ENCODE measurements at regions not wholly inside any gene's neighbourhood (a gene's known extent, or its start where the extent isn't known, plus 50 kb on each side); places are given as distances from the start of the nearest gene placed in this dataset.
"Not testable (repeated sequence)": the region's sequence is repeated elsewhere in the genome, so short reads cannot be mapped to it uniquely, and the experiment has no call there.

DNA sequence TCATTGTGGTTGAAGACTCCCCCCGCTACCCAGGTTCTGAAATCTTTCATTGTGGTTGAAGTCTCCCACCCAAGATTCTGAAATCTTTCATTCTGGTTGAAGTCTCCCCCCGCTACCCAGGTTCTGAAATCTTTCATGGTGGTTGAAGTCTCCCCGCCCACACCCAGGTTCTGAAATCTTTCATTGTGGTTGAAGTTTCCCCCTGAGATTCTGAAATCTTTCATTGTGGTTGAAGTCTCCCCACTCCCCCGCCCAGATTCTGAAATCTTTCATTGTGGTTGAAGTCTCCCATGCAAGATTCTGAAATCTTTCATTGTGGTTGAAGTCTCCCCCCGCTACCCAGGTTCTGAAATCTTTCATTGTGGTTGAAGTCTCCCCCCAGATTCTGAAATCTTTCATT is 916.0 kb downstream of the BRD1 start:
- not testable (repeated sequence) for DNase-seq (ENCODE audit: low spot score)

DNA sequence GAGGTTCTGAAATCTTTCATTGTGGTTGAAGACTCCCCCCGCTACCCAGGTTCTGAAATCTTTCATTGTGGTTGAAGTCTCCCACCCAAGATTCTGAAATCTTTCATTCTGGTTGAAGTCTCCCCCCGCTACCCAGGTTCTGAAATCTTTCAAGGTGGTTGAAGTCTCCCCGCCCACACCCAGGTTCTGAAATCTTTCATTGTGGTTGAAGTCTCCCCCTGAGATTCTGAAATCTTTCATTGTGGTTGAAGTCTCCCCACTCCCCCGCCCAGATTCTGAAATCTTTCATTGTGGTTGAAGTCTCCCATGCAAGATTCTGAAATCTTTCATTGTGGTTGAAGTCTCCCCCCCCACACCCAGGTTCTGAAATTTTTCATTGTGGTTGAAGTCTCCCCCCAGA is 916.6 kb downstream of the BRD1 start:
- not testable (repeated sequence) for DNase-seq (ENCODE audit: low spot score)

DNA sequence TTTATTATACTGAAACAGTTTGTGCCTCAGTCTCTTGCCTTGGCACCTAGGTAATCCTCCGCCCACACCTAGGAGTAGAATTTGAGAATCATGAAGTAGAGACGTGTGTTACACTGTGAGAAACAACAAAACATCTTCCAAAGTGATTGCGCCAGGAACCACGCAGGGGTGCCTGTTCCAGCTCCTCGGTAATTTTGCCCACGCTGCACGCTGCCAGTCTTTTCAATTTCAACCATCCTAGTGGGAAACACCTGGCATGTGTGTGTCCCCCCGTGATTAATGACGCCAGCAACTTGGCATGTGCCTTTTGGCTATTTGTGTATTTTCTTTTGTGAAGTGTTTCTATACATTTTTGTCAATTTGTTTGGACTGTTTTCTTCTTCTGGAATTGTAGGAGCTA is 919.1 kb downstream of the BRD1 start:
- no peak for DNase-seq (ENCODE audit: low spot score)

DNA sequence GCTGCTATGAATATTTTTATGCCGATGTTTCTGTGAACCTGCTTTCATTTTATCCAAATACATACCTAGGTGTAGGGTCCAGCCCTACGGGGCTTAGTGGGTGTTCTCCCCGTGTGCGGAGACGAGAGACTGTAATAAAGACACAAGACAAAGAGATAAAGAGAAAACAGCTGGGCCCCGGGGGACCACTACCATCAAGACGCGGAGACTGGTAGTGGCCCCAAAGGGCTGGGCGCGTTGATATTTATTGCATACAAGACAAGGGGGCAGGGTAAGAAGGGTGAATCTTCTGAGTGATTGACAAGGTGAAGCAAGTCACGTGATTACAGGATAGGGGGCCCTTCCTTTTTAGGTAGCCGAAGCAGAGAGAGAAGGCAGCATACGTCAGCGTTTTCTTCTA is 920.1 kb downstream of the BRD1 start:
- no peak for DNase-seq (ENCODE audit: low spot score)

DNA sequence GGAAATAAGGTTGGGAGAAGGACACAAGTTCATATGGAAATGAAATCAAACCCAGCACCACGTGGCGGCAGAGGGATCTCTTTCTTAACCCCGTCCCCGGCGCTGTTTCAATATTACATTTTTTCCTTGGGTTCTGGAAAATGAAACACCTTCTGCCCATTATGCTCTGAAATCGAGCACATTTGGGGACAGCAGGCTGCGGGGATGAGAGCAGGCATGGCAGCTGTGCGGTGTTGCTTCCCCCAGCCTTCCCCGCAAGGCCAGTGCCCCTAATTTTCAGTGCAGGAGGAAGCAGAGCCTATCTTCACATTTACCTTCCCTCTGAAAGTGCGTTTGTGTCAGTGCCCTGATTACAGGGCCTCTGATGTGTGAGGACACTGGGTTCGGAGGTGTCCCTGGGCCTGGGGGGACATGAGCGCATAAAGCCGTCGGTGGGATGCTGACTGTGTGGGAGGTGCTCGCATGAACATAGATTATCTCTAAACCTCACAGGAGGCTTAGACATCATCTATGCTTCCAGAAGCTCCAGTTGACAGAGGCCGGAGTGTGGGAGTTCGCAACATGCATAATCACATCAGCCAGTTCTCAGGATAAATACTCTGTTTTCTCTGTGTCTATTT is 921.3 kb downstream of the BRD1 start:
- no peak for DNase-seq (ENCODE audit: low spot score)

DNA sequence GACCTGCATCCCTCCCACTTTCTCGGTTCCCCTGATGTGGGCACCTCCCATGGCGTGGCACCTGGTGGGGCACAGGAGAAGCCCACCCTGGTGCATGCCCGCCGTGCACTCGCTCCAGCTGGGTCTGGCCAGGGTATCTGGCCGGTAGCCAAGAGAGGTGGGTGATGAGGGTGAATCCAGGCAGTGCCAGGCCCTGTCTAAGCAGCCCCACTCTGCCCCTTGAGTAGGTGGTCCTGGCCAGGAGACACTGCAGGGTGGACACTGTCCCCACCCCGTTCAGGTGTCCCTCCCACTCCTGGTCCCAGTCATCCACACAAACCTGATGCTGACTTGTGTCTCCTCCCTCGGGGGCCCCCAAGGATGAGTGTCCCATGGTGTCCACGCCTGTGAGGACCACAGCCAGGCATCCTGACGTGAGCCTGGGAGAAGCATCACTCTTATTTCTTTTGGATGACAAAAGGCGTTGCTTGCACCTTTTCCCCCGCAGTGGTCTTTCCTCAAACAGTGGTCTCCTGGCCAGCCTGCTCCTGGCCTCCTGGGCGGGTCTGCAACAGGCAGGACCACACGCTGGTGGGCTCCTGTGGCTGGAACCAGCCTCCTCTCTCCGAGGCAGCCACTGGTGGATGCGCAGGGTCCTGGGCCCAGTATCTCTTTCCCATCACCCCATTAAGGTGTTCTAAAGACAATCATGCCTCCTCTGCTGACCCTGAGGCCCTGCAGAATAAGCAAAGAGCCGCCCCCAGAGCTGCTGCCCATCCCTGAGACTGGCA is 922.3 kb downstream of the BRD1 start:
- no peak for DNase-seq (ENCODE audit: low spot score)

DNA sequence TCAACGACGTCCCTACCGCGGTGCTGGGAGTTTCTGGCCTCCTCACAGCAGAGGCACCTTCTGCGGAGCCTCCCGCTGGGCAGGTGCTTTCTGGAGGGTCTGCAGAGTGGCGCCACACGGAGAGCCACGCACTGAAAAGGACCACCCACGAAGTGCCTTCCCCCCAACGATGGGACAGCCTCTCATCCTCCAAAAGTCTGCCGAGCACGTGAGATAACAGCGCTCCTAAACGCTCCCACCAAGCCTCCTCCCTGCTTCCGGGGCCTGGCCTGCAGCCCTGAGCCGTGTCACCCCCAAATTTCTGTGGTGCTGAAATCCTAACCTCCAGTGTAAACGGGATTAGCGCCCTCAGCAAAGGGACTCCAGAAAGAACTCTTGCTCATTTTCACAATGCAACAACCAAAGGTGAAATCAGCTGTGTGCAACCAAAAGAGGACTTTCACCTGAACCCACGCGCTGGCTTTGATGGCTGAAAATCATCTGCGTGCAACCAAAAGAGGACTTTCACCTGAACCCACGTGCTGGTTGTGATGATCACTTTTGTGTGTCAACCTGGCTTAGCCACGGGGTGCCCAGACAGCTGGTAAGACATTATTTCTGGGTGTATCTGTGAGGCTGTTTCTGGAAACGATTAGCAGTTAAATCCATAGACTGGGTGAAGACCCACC is 924.6 kb downstream of the BRD1 start:
- DNase-seq (ENCODE audit: low spot score) = no peak

DNA sequence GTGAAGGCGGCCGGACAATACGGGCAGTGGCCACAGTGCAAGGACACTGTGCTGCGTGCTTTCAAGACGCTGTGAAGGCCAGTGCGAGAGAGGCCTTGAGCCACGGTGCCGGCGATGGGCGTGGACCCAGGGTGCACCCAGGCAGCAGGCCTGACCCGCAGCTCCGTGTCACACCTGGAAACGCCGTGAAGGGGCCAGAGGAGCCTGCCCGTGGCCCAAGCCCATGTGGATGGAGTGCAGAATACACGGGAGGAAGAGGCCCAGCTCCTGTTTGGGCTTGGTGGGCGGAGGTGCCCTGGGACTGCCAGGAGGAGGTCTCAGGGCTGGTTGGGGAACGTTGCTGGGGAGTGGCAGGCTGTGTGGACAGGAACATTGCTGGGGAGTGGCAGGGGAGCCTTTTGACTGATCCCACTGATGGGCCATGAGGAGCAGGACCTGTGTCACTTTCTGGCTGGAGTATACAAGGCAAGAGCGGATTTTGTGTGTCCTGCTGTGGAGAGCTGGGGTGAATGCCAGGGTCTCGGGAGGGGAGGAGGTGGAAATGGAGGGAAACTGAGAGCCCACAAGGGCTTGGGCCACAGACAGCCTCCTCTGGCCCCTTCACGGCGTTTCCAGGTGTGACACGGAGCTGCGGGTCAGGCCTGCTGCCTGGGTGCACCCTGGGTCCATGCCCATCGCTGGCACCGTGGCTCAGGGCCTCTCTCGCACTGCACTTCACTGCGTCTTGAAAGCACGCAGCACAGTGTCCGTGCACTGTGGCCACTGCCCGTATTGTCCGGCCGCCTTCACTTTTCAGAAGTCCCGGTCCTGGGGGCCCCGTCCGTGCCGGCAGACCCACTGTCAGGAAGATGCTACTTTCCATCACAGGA is 925.4 kb downstream of the BRD1 start:
- DNase-seq (ENCODE audit: low spot score) = no peak

DNA sequence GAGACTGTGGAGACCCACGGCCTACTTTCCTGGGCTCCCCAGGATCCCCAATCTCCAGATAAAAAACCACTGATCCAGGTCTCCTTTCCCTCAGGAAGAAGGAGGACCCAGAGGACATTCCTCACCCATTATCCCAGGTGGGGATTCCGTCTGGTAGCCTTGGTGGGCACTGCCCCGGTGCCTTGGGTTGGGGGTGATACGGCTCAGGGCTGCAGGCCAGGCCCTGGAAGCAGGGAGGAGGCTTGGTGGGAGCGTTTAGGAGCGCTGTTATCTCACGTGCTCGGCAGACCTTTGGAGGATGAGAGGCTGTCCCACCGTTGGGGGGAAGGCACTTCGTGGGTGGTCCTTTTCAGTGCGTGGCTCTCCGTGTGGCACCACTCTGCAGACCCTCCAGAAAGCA is 926.3 kb downstream of the BRD1 start:
- no peak for DNase-seq (ENCODE audit: low spot score)

DNA sequence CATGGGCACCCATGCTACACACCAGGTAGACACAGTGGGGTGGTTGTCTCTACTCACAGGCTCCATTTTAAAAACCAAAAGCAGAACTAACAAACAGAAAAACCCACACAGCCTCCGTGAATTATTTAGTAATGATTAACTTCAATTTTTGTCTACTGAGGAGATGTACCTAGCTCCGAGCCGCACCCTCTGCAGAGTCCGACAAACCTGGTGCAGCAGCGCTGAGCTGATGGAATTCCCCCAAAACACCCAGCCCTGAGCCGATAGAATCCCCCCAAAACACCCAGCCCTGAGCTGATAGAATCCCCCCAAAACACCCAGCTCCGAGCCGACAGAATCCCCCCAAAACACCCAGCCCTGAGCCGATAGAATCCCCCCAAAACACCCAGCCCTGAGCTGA is 927.0 kb downstream of the BRD1 start:
- no peak for DNase-seq (ENCODE audit: low spot score)

DNA sequence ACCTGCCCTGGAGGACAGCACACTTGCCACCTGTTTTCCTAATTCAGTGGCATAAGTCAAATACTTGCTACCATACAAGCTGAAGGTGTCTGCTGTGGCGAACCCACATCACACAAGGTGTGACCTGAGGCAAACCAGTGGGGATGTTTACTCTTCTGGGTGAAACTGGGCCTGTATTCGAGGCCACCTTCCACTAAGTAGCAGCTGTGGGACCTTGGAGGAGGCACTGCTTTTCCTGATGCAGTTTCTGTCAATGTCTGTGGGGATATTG is 927.4 kb downstream of the BRD1 start:
- no peak for DNase-seq (ENCODE audit: low spot score)

DNA sequence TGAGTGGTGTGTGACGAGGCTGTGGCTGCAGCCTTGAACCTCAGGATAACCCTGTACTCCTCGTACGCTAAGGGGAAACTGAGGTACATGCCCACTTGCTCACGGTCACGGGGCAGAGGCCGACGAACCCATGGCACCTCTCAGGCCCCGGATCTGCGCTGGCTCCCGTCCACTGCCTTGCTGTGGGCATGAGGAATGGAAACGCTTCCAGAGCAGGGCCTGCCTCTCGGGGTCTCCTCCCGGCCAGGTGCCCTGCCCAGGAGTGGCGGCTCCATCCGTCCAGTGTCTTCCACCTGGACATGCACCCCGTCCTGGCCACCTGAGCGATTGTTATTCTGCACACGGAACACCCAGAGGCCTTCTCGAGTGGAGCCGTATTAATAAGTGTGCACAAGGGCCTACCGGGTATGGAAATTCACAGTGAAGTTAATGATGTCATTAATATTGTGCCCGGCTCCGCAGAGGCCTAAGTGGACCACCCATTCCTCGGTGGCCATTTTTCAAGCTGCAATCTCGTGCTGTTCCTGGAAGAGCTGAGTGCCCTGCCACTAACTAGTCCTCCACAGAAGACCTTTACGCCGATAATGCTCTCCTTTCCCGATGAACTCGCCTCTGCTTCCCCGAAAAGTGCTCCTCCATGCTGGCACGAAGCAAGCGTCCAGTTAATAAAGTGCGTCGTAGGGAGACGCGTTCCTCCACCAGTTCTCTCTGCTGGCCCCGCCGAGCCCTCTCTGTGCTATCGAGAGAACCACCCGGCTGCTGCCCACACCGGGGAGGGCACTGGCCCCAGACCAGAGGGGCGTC is 927.9 kb downstream of the BRD1 start:
- DNase-seq (ENCODE audit: low spot score) = no peak

DNA sequence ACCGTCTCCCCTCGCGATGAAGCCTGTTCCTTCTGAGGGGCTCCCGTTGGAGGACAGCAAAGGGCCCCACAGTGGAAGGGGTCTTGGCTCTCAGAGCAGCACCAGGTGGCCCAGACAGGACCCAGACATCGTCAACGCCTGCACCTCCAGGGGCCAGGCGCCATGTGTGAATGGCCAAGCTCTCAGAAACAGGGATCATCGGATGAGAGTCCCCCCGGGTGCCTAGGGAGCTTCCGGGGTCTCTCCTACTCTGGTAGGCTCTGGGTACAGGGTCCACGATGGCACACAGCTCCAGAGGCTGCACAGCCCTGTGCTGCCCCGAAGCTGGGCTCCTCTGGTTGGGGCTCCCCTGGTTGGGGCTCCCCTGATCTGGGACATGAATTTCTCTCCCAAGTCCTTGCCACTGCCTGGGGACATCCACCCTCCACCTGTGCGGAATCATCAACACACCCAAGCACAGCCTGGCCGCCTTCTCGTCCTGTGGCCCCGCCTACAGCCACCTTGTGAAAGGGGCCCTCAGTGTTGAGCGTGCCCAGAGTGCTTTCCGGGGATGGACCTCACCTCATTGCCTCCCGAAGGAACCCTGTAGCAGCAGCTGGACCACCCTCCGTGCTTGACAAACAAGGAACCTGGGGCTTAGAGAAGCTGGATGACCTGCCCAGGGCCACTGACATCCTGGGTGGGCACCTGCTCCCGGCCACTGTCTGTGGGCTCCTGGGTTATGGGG is 929.0 kb downstream of the BRD1 start:
- no peak for DNase-seq (ENCODE audit: low spot score)

DNA sequence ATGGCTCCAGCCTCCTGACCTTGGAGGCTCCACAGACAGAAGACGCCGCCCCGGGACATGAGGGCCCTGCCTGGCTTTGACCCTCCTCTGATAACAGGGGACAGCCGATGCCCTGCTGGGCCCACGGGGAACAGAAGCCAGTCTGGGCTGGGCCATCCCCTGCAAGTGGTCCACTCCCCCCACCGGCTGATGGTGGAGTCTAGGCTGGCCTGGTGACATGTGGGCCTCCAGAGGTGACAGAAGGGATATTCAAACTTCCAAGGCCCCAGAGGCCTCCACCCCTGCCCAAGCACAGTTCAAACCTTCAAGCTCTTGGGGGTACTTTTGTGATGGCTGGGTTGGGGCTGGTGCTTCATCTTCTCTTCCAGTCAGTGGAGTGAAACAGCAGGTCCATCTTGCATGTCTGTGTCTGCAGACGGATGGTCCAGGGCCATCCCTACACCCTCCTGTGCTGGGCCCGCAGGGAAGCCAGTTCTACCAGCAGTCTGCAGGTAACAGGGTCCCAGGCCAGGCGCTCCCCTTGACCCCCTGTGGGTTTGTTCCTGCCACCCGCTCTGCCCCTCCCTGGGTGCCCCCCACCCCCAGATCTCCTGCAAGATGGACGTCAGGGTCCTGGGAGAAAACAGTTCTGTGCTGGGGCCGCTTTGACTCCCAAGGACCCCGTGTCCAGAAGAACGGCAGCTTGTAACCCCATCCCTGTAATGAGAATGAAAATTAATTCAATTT is 929.9 kb downstream of the BRD1 start:
- DNase-seq (ENCODE audit: low spot score) = no peak

DNA sequence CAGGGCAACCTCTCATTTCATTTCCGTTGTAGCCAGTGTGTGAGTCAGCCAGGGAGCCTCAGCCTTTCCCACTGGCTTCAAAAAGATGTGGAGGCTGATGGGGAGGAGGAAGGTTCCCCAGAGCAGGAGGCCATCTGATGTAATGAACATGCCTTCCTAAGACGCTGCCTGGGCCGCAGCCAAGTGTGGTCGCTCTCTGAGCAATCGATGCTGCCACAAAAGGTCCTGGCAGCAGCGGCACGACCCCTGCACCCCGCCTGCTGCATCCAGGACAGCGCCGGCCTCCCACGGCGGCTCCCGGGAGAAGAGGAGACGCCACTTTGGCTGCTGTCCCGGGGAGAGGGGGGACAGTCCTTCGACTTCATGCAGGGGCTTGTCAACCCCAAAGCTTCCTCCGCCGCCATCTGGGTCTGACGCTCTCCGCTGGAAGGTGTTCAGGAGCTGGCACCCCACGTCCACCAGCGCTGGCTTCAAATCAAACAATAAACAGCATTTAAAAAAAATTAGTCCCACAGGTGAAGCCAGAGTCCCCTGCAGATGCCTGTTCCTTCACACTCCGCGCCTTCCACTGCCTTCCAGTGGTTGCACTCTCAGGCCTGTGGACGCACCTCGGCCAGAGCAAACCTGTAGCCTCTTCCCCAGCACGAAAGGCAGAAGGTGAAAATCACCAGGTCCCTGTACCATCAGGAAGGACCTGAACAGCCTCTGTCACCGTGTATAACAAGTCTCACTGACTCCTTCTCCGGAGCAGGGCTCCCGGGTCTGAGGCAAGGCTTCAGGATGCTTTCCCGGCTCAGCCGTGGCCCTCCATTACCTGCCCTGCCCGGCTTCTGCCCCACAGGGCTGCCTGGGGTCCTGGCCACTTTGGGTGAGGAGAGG is 930.7 kb downstream of the BRD1 start:
- no peak for DNase-seq (ENCODE audit: low spot score)

DNA sequence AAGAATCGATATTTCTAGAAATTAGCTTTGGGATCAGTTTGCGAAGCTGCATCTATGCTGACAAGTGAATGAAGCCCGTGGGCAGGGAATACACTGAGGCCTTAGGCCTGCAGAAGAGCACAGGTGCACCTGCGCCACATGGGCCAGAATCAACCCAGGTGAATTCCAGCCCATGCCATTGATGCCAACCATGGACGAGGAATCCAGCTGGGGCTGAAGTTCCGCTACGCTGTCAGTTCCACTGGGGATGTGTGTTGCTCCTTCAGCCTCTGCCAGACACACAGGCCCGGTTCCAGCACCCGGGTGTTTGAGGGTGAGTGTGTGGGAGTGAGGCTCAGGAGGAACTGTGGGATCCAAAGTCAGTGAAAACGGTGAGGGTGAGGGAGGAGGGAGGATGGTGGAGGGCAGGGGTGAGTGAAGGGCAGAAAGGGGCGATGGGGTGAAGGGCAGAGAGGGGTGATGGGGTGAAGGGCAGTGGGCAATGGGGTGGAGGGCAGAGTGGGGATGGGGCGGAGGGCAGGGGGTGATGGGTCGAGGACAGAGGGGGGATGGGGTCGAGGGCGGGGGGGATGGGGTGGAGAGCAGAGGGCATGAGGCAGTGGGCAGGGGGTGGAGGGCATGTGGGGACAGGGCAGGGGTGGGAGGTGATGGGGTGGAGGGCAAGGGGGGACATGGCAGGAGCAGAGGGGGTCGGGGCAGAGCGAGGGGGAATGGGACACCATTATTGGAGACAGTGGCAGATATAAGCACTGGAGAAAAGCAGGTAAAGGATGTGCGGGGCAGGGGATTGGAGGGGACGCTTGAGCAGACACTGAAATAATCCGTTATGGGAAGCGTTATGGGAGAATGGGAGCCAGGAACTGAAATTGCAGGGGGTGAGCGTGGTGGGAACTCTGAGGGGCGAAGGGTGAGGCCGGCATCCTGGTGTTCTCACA is 931.6 kb downstream of the BRD1 start:
- no peak for DNase-seq (ENCODE audit: low spot score)

DNA sequence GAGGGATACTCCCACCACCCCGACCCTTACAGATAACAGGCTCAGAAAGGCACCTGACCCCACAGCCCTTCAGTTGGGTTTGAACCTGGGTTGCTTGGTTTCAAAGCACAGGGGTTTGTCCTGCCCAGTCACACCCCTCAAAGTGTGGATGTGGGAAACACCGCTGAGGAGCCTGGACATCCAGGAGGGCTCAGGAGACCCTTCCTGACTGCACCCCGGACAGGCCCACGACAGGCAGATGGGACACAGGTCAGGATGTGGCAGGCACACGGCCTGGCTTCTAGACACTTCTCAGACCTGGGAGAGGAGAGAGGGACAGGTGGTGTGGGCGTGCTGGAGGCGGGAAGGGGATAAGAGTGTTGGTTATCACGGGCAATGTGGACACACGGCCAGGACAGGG is 932.3 kb downstream of the BRD1 start:
- no peak for DNase-seq (ENCODE audit: low spot score)

DNA sequence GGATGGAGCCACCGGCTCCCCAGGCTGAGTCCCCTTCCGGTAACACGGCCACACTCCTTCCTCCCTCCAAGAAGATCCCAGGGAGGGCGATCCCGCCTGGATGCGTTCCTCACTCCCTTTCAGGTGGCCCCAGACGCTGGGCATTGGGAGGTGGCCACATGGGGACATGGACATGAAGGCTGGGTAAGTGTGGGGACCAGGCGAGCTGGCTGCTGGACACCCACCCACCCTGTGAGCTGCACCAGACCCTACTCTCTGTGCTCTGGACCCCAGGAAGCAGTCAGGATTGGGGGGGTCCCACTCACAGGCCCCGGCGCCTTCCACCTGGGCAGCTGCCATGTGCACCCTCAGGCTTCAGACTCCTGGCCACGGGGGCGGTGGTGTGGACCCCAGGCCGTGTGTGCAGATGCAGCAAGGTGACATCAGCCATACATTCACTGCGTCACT is 932.8 kb downstream of the BRD1 start:
- DNase-seq (ENCODE audit: low spot score) = no peak
